ENCODE measurements at regions not wholly inside any gene's neighbourhood (a gene's known extent, or its start where the extent isn't known, plus 50 kb on each side); places are given as distances from the start of the nearest gene placed in this dataset.

DNA sequence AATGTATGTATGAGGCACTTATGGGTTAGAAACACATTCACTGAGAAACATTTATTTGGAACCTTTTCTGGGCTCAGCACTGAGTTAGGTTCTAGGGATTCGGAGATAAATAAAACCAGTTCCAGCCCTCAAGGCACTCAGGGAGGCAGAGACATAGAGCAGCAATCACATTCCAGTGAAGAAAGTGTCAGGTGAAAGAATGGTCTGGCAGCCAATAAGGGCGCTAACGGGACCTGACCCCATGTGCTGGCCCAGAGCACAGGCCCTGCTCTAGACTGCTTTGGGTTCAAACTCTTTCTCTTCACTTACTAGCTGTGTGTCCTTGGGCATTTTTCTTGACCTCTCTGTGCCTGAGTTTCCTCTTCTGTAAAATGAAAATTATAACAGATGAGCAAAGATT, 146.0 kb upstream of the SYT13 start:
- H3K27ac ChIP-seq, result no peak overlapping the region
- no peak for TF ChIP-seq ZFX (IDR thresholded peaks at IDR 0.05)
- TF ChIP-seq, protein P1, sequence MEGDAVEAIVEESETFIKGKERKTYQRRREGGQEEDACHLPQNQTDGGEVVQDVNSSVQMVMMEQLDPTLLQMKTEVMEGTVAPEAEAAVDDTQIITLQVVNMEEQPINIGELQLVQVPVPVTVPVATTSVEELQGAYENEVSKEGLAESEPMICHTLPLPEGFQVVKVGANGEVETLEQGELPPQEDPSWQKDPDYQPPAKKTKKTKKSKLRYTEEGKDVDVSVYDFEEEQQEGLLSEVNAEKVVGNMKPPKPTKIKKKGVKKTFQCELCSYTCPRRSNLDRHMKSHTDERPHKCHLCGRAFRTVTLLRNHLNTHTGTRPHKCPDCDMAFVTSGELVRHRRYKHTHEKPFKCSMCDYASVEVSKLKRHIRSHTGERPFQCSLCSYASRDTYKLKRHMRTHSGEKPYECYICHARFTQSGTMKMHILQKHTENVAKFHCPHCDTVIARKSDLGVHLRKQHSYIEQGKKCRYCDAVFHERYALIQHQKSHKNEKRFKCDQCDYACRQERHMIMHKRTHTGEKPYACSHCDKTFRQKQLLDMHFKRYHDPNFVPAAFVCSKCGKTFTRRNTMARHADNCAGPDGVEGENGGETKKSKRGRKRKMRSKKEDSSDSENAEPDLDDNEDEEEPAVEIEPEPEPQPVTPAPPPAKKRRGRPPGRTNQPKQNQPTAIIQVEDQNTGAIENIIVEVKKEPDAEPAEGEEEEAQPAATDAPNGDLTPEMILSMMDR (conservative IDR thresholded peaks at IDR 0.05), result no peak

DNA sequence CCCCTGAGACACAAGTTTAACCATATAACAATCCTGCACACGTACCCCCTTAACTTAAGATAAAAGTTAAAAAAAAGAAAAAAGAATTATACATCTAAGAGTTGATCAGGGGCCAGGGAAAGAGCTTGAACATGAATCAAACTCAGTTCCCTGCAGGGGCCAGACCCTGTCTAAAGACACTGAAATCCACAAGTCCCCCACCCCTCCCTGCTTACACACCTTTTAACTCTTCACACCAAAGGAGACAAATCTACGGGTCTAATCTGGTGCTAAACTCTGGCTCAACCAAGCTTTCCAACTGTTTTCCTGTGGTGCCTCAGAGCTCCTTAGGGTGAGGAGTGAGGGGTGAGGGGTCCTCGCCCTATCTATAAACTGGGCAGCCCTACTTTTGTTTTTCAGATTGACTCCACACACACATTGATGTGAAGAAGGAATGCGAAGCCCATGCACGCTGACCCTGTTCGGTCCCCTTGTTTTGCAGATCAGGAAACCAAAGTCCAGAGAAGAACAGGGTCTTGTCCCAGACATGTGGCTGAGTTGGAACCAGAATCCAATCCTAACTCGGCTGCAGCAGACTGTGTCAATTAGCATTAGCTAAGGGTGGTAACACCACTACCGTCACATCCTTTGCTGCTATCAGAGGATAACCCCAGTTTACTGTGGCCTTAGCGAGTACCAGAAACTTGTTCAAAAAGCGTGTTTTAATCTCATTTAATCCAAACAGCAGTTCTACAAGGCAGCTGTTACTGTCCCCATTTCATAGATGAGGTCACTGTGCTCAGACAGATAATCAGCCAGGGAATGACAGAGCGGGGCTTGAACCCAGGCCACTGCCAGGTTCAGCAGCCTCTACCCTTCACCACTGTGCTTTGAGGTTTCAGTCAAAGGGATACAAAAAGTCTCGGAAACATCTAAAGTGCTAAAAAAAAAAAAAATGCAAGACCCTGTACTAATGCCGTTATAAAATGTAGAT, 145.2 kb upstream of the SYT13 start:
- H3K27ac ChIP-seq, result no peak overlapping the region
- TF ChIP-seq, protein P1 (conservative IDR thresholded peaks at IDR 0.05), result no peak
- TF ChIP-seq ZFX (IDR thresholded peaks at IDR 0.05), result no peak

DNA sequence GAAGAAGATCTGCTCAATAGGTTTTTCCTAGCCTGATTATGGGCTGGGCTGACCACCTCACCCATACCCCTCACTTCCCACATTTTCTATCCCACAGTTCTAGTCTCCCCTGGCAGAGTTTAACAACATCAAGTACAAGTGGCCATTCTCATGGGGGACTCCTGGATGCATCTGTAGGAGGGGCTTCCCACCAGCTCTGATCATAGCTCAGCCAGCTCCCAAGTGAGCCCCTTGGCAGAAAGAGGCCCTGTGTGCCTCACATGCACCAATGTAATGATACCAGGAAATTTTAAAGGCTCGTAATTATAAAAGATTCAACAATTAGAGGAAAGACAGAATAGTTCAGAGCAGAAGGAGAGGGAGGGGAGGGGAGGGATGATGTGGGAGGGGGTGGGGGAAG, 144.2 kb upstream of the SYT13 start:
- no peak for TF ChIP-seq ZFX (IDR thresholded peaks at IDR 0.05)
- TF ChIP-seq, protein P1 (conservative IDR thresholded peaks at IDR 0.05), result no peak

DNA sequence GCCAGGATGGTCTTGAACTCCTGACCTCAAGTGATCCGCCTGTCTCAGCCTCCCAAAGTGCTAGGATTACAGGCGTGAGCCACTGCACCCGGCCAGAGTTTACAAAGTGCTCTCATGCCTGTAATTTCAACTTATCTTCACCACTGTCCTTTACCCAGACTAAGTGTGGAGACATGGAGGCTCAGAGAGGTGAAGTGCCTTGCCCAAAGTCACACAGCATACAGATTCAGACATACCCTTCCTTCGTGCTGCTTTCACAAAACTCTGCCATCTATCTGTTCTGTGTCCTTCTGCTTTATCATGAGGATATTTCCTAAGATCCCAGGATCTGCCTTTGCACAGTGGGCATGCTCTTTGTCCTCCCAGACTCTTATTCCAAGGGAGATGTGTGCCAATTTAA, 143.6 kb upstream of the SYT13 start:
- TF ChIP-seq, protein P1 (conservative IDR thresholded peaks at IDR 0.05), result no peak
- TF ChIP-seq ZFX (IDR thresholded peaks at IDR 0.05), result no peak
- no peak overlapping the region for H3K27ac ChIP-seq

More for the DNA sequence above, 144.2 kb upstream of the SYT13 start:
- no peak overlapping the region for H3K27ac ChIP-seq

DNA sequence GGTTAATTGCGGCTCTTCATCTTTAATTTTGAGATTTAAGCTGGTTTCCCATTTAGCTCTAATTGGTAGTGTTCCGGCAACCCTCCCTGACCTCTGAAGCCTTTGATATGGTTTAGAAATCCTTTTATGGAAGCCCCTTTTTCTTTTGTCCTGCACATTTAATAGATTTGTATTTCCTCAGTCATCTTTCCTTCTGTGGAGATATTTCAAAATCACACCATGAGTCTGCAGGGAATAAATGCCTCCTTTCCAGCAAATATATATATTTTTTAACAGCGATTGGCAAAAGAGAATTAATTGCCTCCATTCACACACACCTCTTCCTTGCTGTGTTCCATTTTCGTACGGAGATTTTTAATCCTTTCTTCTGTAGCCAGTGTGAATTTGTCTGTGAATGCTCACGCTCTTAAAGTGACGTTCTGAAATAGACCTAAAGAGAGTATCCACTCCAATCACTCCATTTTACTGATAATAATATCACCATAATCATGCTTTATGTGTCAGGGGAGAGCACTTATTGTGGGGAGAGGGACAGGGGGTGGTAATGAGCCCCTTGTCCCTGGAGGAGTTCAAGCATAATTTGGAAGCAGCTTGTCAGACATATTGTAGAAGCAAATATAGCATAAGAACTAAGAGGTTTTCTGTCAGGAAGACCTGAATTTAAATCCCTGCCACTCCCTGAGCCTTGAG, 142.5 kb upstream of the SYT13 start:
- no peak overlapping the region for H3K27ac ChIP-seq

DNA sequence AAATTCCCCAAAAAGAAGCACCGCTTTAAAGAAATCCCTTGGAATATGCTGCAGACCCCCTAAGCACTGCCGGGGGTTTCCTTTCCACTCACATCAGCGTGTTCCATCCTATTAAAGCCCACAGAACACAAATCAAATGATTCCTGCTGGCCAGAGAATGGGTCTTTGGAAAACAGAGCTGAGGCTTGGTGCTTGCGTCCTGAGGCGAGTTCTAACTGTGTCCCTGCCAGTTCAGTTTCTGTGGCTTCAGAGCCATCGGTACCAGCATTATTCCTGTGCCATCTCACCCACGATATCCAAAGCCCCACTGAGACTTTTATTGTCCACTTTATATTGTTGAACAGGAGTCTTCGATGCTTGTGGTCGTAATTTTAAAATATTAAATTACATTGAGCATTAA, 142.0 kb upstream of the SYT13 start:
- H3K27ac ChIP-seq, result no peak overlapping the region
- no peak for TF ChIP-seq ZFX (IDR thresholded peaks at IDR 0.05)
- TF ChIP-seq, protein P1 (conservative IDR thresholded peaks at IDR 0.05), result no peak

More for the DNA sequence above, 142.5 kb upstream of the SYT13 start:
- TF ChIP-seq, protein P1 (conservative IDR thresholded peaks at IDR 0.05), result no peak
- TF ChIP-seq ZFX (IDR thresholded peaks at IDR 0.05), result no peak

Measured in C4-2B (cell line).